Spleen (tissue), 11 donors: ENCODE measurements at regions not wholly inside any gene's neighbourhood (a gene's known extent, or its start where the extent isn't known, plus 50 kb on each side); places are given as distances from the start of the nearest gene placed in this dataset.
"Not testable (repeated sequence)": the region's sequence is repeated elsewhere in the genome, so short reads cannot be mapped to it uniquely, and the experiment has no call there.

Experiments used
- DNase-seq: peaks from one replicate; pipeline ENCODE4 v3.0.0-alpha.2; 2020
- H3K27ac ChIP-seq, 8 donors: fragments of 200-600 bp; sonication (generic) in 7 of 8; 1 replicate in 4 of 8; 2 replicates in 4 of 8; pipeline versions ENCODE4 v1.5.0 to v1.8.0; 2016 to 2021; ENCODE audit warnings: inconsistent platforms in 4 of 8, mild to moderate bottlenecking in 4 of 8, moderate library complexity in 1 of 8
- H3K27me3 ChIP-seq, 7 donors: fragments of 200-600 bp; sonication (generic) in 6 of 7; replicated peaks in 1 of 7; 1 replicate in 4 of 7; 2 replicates in 3 of 7; pipeline versions ENCODE4 v1.5.0 to v1.8.0; 2016 to 2021; ENCODE audit warnings: inconsistent platforms in 3 of 7, mild to moderate bottlenecking in 1 of 7
- H3K36me3 ChIP-seq, 6 donors: fragments of 200-600 bp; sonication (generic) in 5 of 6; 1 replicate in 4 of 6; 2 replicates in 2 of 6; pipeline versions ENCODE4 v1.5.0 to v1.8.0; 2016 to 2021; ENCODE audit warnings: inconsistent platforms in 2 of 6
- H3K4me1 ChIP-seq, 6 donors: fragments of 200-600 bp; sonication (generic) in 5 of 6; 1 replicate in 3 of 6; 2 replicates in 3 of 6; pipeline versions ENCODE4 v1.5.0 to v1.8.0; 2016 to 2021; ENCODE audit warnings: inconsistent platforms in 3 of 6
- H3K4me3 ChIP-seq, 8 donors: fragments of 200-600 bp; sonication (generic) in 7 of 8; 1 replicate in 4 of 8; 2 replicates in 4 of 8; pipeline versions ENCODE4 v1.5.0 to v1.8.0; 2016 to 2021; ENCODE audit warnings: inconsistent platforms in 4 of 8, mild to moderate bottlenecking in 4 of 8, moderate library complexity in 2 of 8
- H3K9me3 ChIP-seq, 8 donors: fragments of 200-600 bp; sonication (generic) in 7 of 8; 1 replicate in 4 of 8; 2 replicates in 4 of 8; pipeline versions ENCODE4 v1.5.0 to v1.8.0; 2016 to 2021; ENCODE audit warnings: inconsistent platforms in 4 of 8
- CTCF ChIP-seq, 11 experiments: fragments of 200-600 bp in 7 of 11; fragments of 450-650 bp in 4 of 11; sonication (generic) in 4 of 11; IDR thresholded peaks in 8 of 11; conservative IDR thresholded peaks in 3 of 11; 1 replicate in 7 of 11; 2 replicates in 4 of 11; pipeline versions ENCODE4 v1.4.0 to v1.8.0; 2016 to 2021; ENCODE audit warnings: antibody characterized with exemption in 11 of 11, inconsistent platforms in 4 of 11, mild to moderate bottlenecking in 1 of 11
- POLR2A ChIP-seq, 3 donors: fragments of 450-650 bp; IDR thresholded peaks; one replicate each; pipeline ENCODE4 v1.5.1; 2017; ENCODE audit warnings: antibody characterized with exemption in 3 of 3, mild to moderate bottlenecking in 1 of 3
- POLR2AphosphoS5 ChIP-seq, 3 donors: sonication (generic); formaldehyde crosslinking; IDR thresholded peaks; one replicate each; pipeline ENCODE4 v1.5.1; 2017; ENCODE audit warnings: antibody characterized with exemption in 3 of 3
- WGBS, 5 donors: extraction: QIAGEN DNeasy Blood & Tissue Kit in 3 of 5; methylation state at CpG; one replicate each; pipeline versions ENCODE4 v1.1.5 to v1.1.7; 2013 to 2018; 5-methylcytosine and 5-hydroxymethylcytosine counted together
- intact Hi-C: fragments of 100-400 bp; cut with DNase I; formaldehyde crosslinking; loops from one replicate; pipeline ENCODE4 v1.15.0; 2023; ENCODE audit warnings: low total_unique reads
- donor health status: healthy with polysubstance abuse.
- donor health status: DM: no; HTN: no; CAD: no; lungs with moderate emphysema.
- donor health status: DM: no; HTN: no; CAD: no.
- donor health status: Bipolar disorder and iron deficiency.
- donor health status: healthy.
- donor health status: DM: no; HTN: no; CAD: no.
- donor health status: DM: yes; HTN: yes; CAD: no.

DNA sequence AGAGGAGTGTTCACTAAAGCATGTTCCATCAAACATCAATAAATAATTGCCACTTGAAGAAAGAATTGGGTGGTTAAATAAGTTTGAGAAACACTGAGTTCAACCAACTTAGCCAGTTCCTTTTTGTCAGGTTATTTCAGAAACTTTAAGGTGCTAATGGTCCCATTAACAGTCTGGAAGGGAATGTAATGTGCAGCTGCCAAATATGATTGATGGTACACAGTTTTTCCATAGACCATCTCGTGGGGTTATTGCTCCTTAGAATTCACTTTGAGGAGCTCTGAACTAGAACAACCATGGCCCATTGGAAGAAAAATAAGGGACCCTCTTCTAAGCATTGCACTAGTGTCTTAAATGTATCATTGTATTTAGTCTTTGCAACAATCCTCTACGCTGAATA, 185.8 kb upstream of the NR2F2 start:
- 58 to 88% (median 72%) methylated on average over 2 of the region's 2 CpGs for WGBS, 5 donors
- TF ChIP-seq POLR2A (IDR thresholded peaks at IDR 0.05) (no peak), CTCF (IDR thresholded peaks at IDR 0.05 in 8 of 11, conservative IDR thresholded peaks at IDR 0.05 in 3 of 11) (no peak), POLR2AphosphoS5 (IDR thresholded peaks at IDR 0.05) (no peak)
- no peak for DNase-seq
- Histone ChIP-seq H3K9me3 (peaks cover 0 to 4% (median 0%) of the 10 kb centered on the region in 8 donors), H3K4me3 (no peak overlapping the region), H3K4me1 (no peaks in the 10 kb centered on the region), H3K27me3 (no peaks in the 10 kb centered on the region), H3K27ac (no peak overlapping the region), H3K36me3 (no peaks in the 10 kb centered on the region)
- intact Hi-C loops = no loop called here

DNA sequence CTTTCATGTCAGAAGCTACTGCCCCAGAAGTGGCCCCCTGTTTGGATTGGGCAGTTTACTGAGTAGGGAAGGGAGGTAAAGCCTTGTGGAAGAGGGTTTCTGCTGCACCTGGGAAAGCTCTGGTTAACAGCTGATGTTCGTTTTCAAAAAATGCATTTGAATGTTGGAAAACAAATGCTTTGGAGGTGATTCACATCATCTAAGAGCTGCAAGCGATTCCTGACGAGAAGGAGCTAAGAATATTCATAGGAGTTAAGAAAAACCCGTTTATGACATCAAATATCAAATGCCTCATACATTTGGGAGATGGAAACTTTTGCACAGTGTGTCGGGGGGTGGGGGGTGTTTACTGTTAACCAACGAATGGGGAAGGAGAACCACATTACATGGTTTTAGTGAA, 183.8 kb upstream of the NR2F2 start:
- no peaks in the 10 kb centered on the region for H3K36me3 ChIP-seq
- DNase-seq = no peak
- no peak for TF ChIP-seq POLR2A (IDR thresholded peaks at IDR 0.05)
- TF ChIP-seq POLR2AphosphoS5 (IDR thresholded peaks at IDR 0.05) = no peak
- no peak for TF ChIP-seq CTCF (IDR thresholded peaks at IDR 0.05 in 8 of 11, conservative IDR thresholded peaks at IDR 0.05 in 3 of 11)
- no peaks in the 10 kb centered on the region for H3K4me1 ChIP-seq
- no peak overlapping the region for H3K4me3 ChIP-seq
- intact Hi-C loops = no loop called here
- H3K9me3 ChIP-seq = no peaks in the 10 kb centered on the region
- 73 to 86% (median 80%) methylated on average over 6 of the region's 6 CpGs for WGBS, 5 donors
- H3K27me3 ChIP-seq = no peaks in the 10 kb centered on the region
- no peak overlapping the region for H3K27ac ChIP-seq

DNA sequence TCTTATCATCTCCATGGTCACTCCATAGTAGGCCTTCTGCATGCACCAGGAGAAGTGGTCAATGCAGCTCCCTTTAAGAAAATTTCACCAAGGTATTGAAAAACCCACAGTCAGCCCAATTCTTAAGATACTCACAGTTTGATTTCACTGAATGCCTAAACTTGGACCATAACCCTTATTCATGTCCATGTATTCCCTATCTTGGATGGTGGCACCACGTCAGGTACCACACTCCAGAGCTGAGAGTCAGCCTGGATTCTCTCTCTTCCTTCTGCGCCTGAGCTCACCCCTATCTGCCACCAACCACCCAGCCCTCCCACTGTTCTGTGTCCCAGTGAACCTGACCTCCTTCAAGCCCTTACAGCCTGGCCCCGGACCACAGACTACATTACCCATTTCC, 183.2 kb upstream of the NR2F2 start:
- Histone ChIP-seq H3K27ac (no peak overlapping the region), H3K4me3 (no peak overlapping the region), H3K4me1 (no peaks in the 10 kb centered on the region), H3K27me3 (no peaks in the 10 kb centered on the region), H3K36me3 (no peaks in the 10 kb centered on the region), H3K9me3 (no peaks in the 10 kb centered on the region)
- intact Hi-C loops = no loop called here
- DNase-seq = no peak
- TF ChIP-seq CTCF (IDR thresholded peaks at IDR 0.05 in 8 of 11, conservative IDR thresholded peaks at IDR 0.05 in 3 of 11) (no peak), POLR2AphosphoS5 (IDR thresholded peaks at IDR 0.05) (no peak), POLR2A (IDR thresholded peaks at IDR 0.05) (no peak)
- WGBS, 5 donors = 68 to 95% (median 84%) methylated on average over 3 of the region's 3 CpGs

- no peak for DNase-seq
- Histone ChIP-seq H3K36me3 (no peaks in the 10 kb centered on the region), H3K4me3 (no peak overlapping the region), H3K27ac (no peak overlapping the region), H3K4me1 (no peaks in the 10 kb centered on the region), H3K9me3 (no peaks in the 10 kb centered on the region), H3K27me3 (no peaks in the 10 kb centered on the region)
- intact Hi-C loops = no loop called here
- 83 to 88% (median 86%) methylated on average over 7 of the region's 7 CpGs for WGBS, 5 donors
- TF ChIP-seq POLR2A (IDR thresholded peaks at IDR 0.05) (no peak), POLR2AphosphoS5 (IDR thresholded peaks at IDR 0.05) (no peak), CTCF (IDR thresholded peaks at IDR 0.05 in 8 of 11, conservative IDR thresholded peaks at IDR 0.05 in 3 of 11) (no peak)
Observed at GRCh38 chr15:96150254-96150653, 180.2 kb upstream of the NR2F2 start.

DNA sequence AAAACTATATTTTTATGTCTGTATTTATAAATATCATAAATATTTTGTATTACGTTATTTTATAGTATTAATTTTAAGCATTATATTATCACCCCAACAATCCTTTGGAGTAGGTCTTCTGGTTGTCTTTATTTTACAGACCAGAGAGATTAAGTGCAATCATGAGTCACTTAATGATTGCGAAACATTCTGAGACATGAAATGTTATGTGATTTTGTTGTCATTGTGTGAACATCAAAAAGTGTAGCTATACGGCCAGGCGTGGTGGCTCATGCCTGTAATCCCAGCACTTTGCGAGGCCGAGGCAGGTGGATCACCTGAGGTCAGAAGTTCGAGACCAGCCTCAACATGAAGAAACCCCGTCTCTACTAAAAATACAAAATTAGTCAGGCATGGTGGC, 178.8 kb upstream of the NR2F2 start:
- intact Hi-C loops, H3K9me3 ChIP-seq, H3K27ac ChIP-seq, H3K4me1 ChIP-seq, H3K4me3 ChIP-seq, DNase-seq, H3K36me3 ChIP-seq, H3K27me3 ChIP-seq: not testable (repeated sequence)
- 89 to 97% (median 92%) methylated on average over 8 of the region's 8 CpGs for WGBS, 5 donors
